NCI-H1436 (cell line): ENCODE measurements at regions not wholly inside any gene's neighbourhood (a gene's known extent, or its start where the extent isn't known, plus 50 kb on each side); places are given as distances from the start of the nearest gene placed in this dataset.

Source experiments
- DNase-seq: peaks from one replicate; lab custom pipeline; 2025; lab: John Stamatoyannopoulos, UW

- DNase-seq, result no peak
Measured at GRCh38 chr10:31709476-31709875, 219.2 kb downstream of the ARHGAP12 start.

- DNase-seq, result no peak
Measured at GRCh38 chr10:31709028-31709427, 219.6 kb downstream of the ARHGAP12 start.

DNA sequence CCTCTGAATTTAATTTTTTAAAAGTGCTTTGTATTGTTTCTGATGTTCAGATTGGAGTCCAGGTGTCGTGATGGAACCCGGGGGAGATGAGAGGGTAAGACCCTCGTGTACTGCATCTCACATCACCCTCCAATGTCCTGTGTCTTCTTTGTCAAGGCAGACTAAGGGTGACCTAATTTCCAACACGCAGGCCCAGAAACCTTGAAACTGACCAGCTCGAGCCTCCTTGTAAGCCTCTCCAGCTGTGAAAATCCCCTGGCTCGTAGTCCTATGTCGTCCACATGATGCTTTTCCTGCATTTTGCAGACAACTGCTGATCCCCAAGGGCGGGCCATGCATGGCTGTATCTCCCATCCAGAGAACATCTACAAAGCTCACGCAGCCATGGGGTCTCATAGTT lies 220.2 kb downstream of the ARHGAP12 start:
- no peak for DNase-seq

GRCh38 chr10:31708046-31708445 lies 220.6 kb downstream of the ARHGAP12 start:
- DNase-seq, result no peak

DNA sequence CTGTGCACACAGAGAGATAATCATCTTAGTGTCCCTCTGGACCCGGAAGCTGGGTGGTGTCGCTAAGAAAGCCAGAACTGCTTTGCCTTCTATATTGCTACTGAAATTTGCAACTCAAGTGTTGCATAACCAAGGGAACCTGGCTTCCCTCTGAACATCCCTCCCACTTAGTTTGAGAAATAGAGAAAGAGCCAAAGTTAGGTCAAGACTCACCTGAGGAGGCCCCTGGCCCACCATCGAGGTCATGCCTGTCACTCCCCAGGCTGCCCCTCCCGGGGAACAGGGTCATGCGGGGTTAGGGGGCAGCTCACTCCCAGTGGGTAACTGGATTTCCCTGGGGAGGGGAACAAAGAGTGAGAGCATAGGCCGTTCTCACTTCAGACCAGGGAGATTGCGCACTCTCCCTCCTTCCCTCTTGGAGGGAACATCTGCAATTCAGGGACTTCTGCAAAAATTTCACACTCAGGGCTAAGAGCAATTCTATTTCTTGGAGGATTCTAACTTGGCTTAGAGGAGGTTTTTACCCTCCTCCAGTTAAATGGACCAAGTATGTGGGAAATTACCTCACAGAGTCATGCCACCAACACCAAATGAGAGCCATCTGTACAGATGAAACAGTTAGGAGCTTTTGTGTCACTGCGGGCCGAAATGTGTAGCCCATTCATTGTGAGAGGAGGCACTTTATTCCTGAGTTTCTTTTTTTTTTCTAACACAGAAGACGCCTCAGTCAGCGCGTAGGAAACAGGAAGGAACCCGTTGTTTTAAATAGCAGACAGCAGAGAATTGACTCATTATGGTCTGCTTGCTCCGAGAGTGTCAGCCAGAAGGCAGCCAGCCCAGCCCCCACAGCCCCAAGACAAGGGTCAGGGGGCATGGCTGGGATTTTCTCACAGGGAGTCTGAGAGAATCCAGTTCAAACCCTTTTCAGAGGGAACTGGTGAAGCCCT lies 221.3 kb downstream of the ARHGAP12 start:
- DNase-seq, result no peak

DNA sequence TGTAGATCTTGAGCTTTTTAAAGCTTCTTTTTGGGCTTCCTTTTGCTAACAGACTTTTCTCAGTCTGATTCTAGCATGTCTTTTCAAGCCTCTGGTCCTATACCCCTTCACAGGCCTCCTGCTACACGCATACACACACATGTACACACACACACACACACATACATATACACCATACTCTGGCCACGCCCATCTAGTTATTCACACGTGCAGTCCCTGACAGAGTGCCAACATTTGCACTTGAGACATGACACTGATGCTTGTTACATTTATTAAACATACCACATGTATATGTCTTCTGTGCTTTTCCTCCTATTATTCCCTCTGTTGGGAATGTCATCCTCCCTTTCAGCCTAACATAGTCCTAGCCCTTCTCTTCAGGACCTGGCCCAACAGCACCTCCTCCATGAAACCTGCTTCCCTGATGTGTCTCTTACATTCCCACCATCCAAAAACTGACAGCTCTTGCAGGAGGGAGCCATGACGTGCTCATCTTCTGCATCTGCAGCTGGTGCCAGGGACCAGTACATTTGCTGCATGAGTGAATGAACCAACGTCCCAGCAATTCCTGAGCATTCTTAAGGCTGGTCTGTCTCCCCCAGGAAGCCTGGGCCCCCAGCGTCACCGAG lies 222.1 kb downstream of the ARHGAP12 start:
- DNase-seq, result no peak

GRCh38 chr10:31705136-31705535 lies 223.5 kb downstream of the ARHGAP12 start:
- DNase-seq, result no peak

DNA sequence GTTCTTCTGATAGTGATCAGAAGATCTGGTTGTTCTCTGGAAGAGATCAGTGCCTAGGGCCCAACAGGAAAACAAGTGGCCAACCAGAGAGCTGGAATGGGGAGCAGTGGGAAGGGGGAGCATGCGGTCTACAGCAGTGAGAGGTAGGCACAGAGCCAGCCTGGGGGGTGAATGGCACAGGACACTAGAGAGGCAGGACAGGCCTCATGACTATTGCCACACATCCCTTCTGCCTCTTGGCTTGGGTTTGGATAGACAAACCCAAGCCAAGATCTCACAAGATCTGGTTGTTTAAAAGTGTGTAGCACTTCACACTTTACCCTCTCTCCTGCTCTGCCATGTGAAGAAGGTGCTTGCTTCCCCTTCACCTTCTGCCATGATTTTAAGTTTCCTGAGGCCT lies 224.4 kb downstream of the ARHGAP12 start:
- DNase-seq, result no peak

GRCh38 chr10:31702954-31703353 lies 225.7 kb downstream of the ARHGAP12 start:
- DNase-seq, result no peak

- DNase-seq, result no peak
Measured at GRCh38 chr10:31702005-31702404, 226.6 kb downstream of the ARHGAP12 start.

DNA sequence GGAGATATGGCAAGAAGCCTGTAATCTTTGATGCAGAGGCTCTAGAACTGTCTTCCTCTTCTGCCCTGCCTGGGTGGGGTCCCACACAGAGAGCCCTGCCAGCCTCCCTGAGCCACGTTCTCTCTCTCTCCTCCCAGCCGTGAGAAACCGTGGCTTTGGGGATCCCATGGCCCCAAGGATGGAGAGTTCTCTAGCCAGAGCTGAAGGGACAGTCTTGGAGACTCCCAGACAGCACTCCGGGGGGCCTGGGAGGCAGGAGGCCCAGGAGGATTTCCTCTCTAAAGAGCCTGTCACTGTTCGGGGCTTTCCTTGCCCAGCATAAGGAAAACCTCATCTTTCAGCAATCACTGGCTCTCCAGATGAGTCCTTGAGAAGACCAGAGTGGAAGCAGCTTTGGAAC lies 227.1 kb downstream of the ARHGAP12 start:
- DNase-seq, result no peak

DNA sequence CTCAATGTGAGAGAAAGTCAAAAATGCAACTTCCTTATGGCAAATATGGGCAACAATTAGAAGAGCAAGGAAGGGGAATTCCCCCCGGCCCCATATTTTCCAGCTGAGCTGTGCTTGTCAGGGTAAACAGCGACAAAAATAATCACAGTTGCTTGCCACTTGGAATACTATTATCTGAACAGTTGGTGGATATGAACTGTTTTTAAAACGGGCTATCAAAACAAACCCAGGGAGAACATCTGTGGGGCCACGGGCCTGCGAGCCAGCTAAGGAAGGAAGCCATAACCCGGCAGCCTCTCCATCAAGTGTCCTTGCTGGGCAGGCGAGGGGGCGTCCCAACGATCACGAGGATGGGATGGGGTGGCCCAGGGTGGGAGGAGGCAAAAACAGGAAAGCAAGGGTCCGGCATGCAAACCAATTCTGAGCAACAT lies 228.4 kb downstream of the ARHGAP12 start:
- DNase-seq, result no peak

DNA sequence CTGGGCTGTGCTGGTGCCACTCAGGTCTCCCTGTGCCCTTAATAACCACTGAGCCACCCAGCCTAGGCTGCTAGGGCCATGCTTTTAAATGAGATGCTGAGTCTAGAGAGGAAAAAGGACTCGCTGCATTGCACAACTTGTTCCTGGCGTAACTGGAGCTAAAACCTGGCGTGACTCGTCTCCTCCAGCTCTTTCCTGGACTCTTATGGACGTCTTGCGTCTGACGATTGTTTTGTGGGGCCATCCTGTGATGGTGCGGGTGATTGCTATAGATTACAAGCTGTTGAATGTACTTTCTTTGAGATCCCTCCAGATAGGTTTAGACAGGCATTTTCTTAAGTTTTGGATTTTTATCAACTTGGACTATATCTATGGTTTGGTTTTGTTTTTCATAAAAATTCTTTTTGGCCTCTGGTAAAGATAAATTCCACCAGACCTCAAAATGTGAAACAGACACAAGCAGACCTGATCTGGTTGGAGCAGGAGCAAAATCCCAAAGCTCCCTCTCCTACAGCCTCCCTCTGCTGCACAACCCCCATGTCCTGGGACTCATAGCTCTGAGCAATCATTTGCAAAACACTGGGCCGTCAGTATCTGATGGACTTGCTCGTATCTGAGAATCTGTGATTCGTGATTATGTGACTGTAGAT lies 230.3 kb downstream of the ARHGAP12 start:
- no peak for DNase-seq

DNA sequence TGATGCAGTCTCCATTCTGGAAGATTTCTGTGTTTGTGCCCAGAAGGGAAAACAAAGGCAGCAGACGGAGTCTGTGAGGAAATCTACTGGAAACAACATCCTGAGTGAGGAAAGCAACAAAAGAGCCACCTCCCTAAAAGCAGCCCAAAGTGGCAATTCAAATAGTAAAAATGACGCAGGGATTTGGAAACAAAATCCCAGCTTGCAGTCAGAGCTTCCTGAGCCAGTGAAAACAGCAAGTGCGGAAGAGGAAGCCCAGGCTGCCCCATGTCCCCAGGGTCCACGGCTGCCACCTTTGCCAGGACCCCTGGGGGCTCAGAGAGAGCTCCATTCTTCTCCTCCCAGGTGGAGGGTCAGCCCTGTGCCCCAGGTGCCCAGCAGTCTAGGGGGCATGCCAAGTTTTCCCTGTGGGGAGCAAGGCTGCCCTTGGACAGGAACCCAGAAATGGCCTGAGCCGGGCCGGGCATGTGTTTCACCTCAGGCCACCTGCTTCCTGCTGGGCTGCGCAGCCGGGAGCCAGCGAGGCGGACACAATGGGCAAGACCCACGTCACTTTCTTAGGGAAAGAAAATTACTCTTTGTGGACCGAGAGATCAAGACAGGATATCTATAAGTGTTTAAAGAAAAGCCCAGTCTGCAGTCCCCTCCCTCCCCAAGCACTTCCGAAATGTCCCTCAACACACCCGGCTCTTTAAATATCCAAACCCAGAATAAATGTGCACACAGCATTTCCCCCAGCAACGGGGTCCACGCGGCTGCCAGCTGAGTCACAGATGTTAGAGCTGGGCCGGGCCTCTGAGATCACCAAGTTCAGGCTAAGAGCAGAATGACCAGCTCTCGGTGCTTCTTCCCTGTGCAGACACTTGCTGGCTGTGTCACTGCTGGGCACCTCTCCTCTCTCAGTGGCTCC lies 231.1 kb downstream of the ARHGAP12 start:
- no peak for DNase-seq

GRCh38 chr10:31694929-31695837 lies 233.4 kb downstream of the ARHGAP12 start:
- DNase-seq, result no peak

- DNase-seq, result no peak
Measured at GRCh38 chr10:31694126-31694685, 234.4 kb downstream of the ARHGAP12 start.

DNA sequence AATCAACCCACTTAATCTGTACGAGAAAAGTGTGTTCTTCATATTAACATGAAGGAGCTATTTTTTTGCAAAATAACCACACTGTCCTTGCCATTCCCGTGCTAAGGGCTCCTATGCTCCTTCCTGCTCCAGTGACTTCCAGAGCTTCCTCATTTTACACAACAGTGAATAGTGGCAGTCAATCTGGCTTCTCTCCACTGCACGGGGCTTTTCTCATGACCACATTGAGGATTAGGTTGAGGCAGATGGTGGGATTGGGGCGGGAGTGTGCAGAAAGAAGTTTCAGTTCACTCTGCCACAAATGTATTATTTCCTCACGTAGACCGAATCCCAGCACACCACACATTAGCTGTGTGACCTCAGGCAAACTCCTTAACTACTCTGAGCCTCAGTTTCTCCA lies 235.1 kb downstream of the ARHGAP12 start:
- DNase-seq, result no peak

- no peak for DNase-seq
Measured at GRCh38 chr10:31689233-31689632, 239.4 kb downstream of the ARHGAP12 start.

- no peak for DNase-seq
Measured at GRCh38 chr10:31687663-31688482, 240.8 kb downstream of the ARHGAP12 start.
